T-helper 2 cell treated with Interferon-gamma antibody and Interleukin-4, amounts not matched to agents 5 μg/mL and 100 μg/mL, for 36 hours (primary cell): ENCODE measurements at regions not wholly inside any gene's neighbourhood (a gene's known extent, or its start where the extent isn't known, plus 50 kb on each side); places are given as distances from the start of the nearest gene placed in this dataset.

Experiments used
- DNase-seq: peaks from one replicate; pipeline ENCODE4 v3.0.0; 2021; ENCODE audit warnings: low spot score
- H3K27ac Mint-ChIP-seq: one replicate; pipeline ENCODE4 v1.8.0; 2021; ENCODE audit warnings: mild to moderate bottlenecking, mixed read lengths
- H3K27me3 Mint-ChIP-seq: one replicate; pipeline ENCODE4 v1.8.0; 2021; ENCODE audit warnings: low read depth, mixed read lengths
- H3K36me3 Mint-ChIP-seq: one replicate; pipeline ENCODE4 v1.8.0; 2021; ENCODE audit warnings: low read depth, mixed read lengths
- H3K4me1 Mint-ChIP-seq: one replicate; pipeline ENCODE4 v1.8.0; 2021; ENCODE audit warnings: low read depth, mixed read lengths
- H3K4me3 Mint-ChIP-seq: one replicate; pipeline ENCODE4 v1.8.0; 2022; ENCODE audit warnings: mild to moderate bottlenecking, moderate library complexity, mixed read lengths
- H3K9me3 Mint-ChIP-seq: one replicate; pipeline ENCODE4 v1.8.0; 2021; ENCODE audit warnings: mixed read lengths

- peaks cover 5% of the 10 kb centered on the region for H3K4me1 Mint-ChIP-seq
- no peaks in the 10 kb centered on the region for H3K27me3 Mint-ChIP-seq
- no peak for DNase-seq
- no peaks in the 10 kb centered on the region for H3K9me3 Mint-ChIP-seq
- H3K27ac Mint-ChIP-seq, result no peak overlapping the region
- H3K4me3 Mint-ChIP-seq, result no peak overlapping the region
- H3K36me3 Mint-ChIP-seq, result no peaks in the 10 kb centered on the region
Observed at GRCh38 chr5:109935833-109936490, 246.2 kb downstream of the MAN2A1 start.

DNA sequence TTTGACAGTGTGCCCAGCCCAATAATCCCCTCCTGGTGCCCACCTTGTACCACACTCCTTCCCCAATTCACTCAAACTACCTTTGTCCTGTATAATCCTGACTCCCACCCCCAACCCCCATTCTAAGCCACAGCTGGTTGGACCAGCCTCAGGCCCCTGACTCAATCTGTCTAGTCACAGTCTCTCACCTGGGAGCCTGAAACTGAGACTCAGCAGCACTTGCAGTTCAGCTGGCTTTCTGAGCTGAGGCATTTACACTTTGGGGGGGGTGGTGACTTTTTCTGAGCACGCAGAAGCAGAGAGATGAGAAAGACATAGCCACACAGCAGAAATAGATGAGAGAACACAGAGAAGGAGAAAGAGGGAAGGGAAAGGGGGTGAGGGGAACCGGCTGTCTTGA is 247.3 kb downstream of the MAN2A1 start:
- H3K9me3 Mint-ChIP-seq, result no peaks in the 10 kb centered on the region
- peak overlapping the region; percentile 31 for H3K27ac Mint-ChIP-seq
- H3K27me3 Mint-ChIP-seq, result no peaks in the 10 kb centered on the region
- H3K36me3 Mint-ChIP-seq, result no peaks in the 10 kb centered on the region
- DNase-seq, result no peak
- H3K4me1 Mint-ChIP-seq, result peaks cover 5% of the 10 kb centered on the region
- no peak overlapping the region for H3K4me3 Mint-ChIP-seq

GRCh38 chr5:109937951-109938350 is 248.2 kb downstream of the MAN2A1 start:
- Mint-ChIP-seq H3K9me3 (no peaks in the 10 kb centered on the region), H3K4me3 (no peak overlapping the region), H3K4me1 (peaks cover 5% of the 10 kb centered on the region), H3K36me3 (no peaks in the 10 kb centered on the region), H3K27ac (no peak overlapping the region), H3K27me3 (no peaks in the 10 kb centered on the region)
- no peak for DNase-seq

DNA sequence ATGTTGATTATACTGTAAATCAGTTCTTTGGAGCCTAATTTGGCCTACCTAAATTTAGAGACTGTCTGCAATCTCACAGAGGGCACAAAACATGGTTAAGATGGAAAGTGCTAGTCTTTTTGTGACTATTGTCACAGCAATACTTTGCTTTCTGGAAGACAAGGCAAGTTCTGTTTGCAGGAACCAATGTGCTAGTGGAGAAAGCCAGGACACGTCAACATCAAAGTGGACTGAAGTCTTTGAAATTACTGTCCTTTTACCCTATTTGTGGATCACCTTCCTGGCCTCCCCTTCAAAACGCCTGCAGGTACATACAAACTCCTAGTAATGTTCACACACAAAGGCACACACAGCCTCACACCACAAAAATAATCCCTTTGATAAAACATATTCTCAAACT is 248.7 kb downstream of the MAN2A1 start:
- no peak overlapping the region for H3K4me3 Mint-ChIP-seq
- no peak overlapping the region for H3K27ac Mint-ChIP-seq
- H3K36me3 Mint-ChIP-seq, result no peaks in the 10 kb centered on the region

DNA sequence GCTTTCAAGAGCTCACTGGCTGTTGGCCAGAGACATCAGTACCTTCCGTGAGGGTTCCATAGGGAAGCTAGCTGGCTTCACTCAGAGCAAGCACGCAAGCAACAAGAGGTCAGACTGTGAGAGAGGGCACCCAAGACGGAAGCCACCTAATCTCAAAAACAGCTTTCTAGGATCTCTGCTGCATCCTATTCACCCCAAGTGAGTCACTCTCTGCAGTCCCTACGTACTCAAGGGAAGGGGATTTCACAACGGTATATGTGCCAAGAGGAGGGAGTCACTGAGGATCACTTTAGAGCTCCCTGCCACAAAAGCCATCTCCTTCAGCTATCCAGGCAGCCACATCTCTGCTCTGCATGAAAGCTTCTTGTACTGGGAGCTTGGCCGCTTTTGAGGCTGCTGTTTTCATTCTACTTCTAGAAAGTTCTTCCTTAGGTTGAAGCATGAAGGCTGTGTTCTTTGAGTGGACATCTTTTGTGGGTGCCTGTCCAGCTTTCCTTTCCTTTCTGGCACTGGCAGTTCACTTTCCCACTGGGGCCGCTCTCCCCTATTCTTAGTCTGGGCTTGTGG is 249.5 kb downstream of the MAN2A1 start:
- H3K4me3 Mint-ChIP-seq, result no peak overlapping the region
- no peaks in the 10 kb centered on the region for H3K36me3 Mint-ChIP-seq
- no peak overlapping the region for H3K27ac Mint-ChIP-seq
- H3K4me1 Mint-ChIP-seq, result peaks cover 5% of the 10 kb centered on the region
- no peaks in the 10 kb centered on the region for H3K9me3 Mint-ChIP-seq
- no peaks in the 10 kb centered on the region for H3K27me3 Mint-ChIP-seq
- no peak for DNase-seq

More for the DNA sequence above, 248.7 kb downstream of the MAN2A1 start:
- H3K9me3 Mint-ChIP-seq, result no peaks in the 10 kb centered on the region
- peaks cover 5% of the 10 kb centered on the region for H3K4me1 Mint-ChIP-seq
- no peaks in the 10 kb centered on the region for H3K27me3 Mint-ChIP-seq
- no peak for DNase-seq

- Mint-ChIP-seq H3K4me3 (no peak overlapping the region), H3K27me3 (peaks cover 5% of the 10 kb centered on the region), H3K4me1 (peaks cover 6% of the 10 kb centered on the region), H3K36me3 (no peaks in the 10 kb centered on the region), H3K27ac (no peak overlapping the region), H3K9me3 (no peaks in the 10 kb centered on the region)
- DNase-seq, result no peak
Observed at GRCh38 chr5:109942646-109943045, 252.9 kb downstream of the MAN2A1 start.

DNA sequence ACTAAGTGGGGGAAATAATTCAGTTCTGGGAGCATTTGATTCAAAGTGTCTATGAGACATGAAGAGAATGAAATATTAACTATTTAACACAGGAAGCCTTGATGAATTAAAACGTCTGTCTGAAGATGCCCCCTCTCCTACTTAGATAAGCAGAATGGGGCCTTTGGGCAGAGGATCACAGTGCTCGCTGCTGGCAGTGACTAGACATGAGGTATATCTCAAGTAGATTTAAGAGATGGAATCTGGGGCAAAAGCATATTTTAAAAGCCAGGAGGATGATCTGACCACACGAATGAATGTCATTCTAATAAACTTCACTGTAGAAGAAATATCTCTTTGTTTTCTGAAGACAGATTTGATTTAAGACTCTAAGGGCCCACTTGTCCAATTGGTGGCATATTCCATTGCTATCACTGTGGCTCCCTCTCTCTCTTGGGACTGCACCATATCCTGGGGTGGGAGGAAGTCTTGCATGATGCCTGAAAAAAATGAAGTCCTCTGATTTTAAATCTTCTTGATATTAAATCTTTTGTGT is 254.0 kb downstream of the MAN2A1 start:
- Mint-ChIP-seq H3K27me3 (peaks cover 5% of the 10 kb centered on the region), H3K4me3 (no peak overlapping the region), H3K36me3 (no peaks in the 10 kb centered on the region), H3K9me3 (no peaks in the 10 kb centered on the region), H3K4me1 (peaks cover 6% of the 10 kb centered on the region), H3K27ac (no peak overlapping the region)
- DNase-seq, result no peak

GRCh38 chr5:109944461-109944860 is 254.7 kb downstream of the MAN2A1 start:
- no peak overlapping the region for H3K27ac Mint-ChIP-seq
- DNase-seq, result no peak
- H3K4me3 Mint-ChIP-seq, result no peak overlapping the region
- no peaks in the 10 kb centered on the region for H3K9me3 Mint-ChIP-seq
- H3K4me1 Mint-ChIP-seq, result peaks cover 6% of the 10 kb centered on the region
- H3K36me3 Mint-ChIP-seq, result no peaks in the 10 kb centered on the region
- H3K27me3 Mint-ChIP-seq, result peaks cover 5% of the 10 kb centered on the region

DNA sequence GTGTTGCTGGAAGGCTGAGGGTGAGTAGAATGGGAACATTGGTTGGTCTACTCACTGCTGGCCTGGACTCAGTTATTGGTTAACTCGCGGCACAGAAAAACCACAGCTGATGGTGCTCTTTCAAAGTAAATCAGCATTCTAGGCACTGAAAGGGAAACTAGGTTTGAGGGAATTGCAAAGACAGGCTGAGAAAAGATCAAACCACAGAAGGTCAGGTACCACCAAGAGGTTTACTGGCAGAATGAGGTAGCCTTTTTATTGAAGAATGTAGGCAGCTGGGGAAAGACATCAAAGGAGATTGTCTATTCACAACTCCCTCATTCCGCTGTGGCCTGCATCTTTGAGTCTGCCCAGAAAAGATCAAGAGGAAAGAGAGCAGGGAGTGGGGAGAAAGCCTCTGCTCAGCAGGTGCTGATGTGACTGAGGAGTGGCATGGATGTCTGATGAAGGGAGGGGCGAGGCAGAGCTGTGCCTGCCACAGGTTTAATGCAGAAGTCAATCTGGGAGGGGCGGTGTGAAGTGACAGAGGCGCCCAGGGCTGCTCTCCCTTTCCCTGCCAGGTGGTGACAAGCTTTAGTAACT is 255.5 kb downstream of the MAN2A1 start:
- H3K4me3 Mint-ChIP-seq, result no peak overlapping the region
- no peak overlapping the region for H3K27ac Mint-ChIP-seq
- peaks cover 5% of the 10 kb centered on the region for H3K27me3 Mint-ChIP-seq
- DNase-seq, result no peak
- peaks cover 6% of the 10 kb centered on the region for H3K4me1 Mint-ChIP-seq
- H3K36me3 Mint-ChIP-seq, result no peaks in the 10 kb centered on the region
- no peaks in the 10 kb centered on the region for H3K9me3 Mint-ChIP-seq

GRCh38 chr5:109945723-109946480 is 256.2 kb downstream of the MAN2A1 start:
- peaks cover 5% of the 10 kb centered on the region for H3K27me3 Mint-ChIP-seq
- no peak overlapping the region for H3K4me3 Mint-ChIP-seq
- no peak overlapping the region for H3K27ac Mint-ChIP-seq
- H3K36me3 Mint-ChIP-seq, result no peaks in the 10 kb centered on the region
- H3K9me3 Mint-ChIP-seq, result no peaks in the 10 kb centered on the region
- no peak for DNase-seq
- peaks cover 6% of the 10 kb centered on the region for H3K4me1 Mint-ChIP-seq

- DNase-seq, result no peak
- H3K27ac Mint-ChIP-seq, result no peak overlapping the region
- H3K4me3 Mint-ChIP-seq, result no peak overlapping the region
- peaks cover 6% of the 10 kb centered on the region for H3K4me1 Mint-ChIP-seq
- peaks cover 5% of the 10 kb centered on the region for H3K27me3 Mint-ChIP-seq
- H3K9me3 Mint-ChIP-seq, result no peaks in the 10 kb centered on the region
- H3K36me3 Mint-ChIP-seq, result no peaks in the 10 kb centered on the region
Observed at GRCh38 chr5:109946610-109947009, 256.9 kb downstream of the MAN2A1 start.

- Mint-ChIP-seq H3K4me1 (peaks cover 6% of the 10 kb centered on the region), H3K27ac (no peak overlapping the region), H3K36me3 (no peaks in the 10 kb centered on the region), H3K27me3 (peaks cover 5% of the 10 kb centered on the region), H3K9me3 (no peaks in the 10 kb centered on the region), H3K4me3 (no peak overlapping the region)
- DNase-seq, result no peak
Observed at GRCh38 chr5:109947667-109948066, 257.9 kb downstream of the MAN2A1 start.

DNA sequence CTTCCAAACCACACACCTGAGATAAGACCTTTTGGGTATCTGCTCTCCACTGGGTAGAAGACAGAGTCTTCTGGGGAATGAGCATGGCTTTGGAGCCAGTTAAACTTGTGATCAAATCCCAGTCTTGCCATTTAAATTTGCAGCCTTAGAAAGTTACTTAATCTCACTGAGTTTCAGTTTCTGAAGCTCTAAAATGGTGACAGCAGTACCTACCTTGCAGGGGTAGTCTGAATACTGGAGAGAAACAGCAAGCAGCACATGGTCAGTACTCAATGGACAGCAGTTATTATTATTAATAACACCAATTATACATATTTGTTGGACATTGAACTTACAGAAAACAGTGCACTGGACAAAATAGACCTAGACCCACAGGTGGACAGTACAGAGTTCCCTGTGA is 260.9 kb downstream of the MAN2A1 start:
- Mint-ChIP-seq H3K4me3 (no peak overlapping the region), H3K4me1 (no peaks in the 10 kb centered on the region), H3K27me3 (no peaks in the 10 kb centered on the region), H3K36me3 (no peaks in the 10 kb centered on the region), H3K27ac (no peak overlapping the region), H3K9me3 (no peaks in the 10 kb centered on the region)
- no peak for DNase-seq

GRCh38 chr5:109951348-109951747 is 261.6 kb downstream of the MAN2A1 start:
- Mint-ChIP-seq H3K9me3 (no peaks in the 10 kb centered on the region), H3K4me3 (no peak overlapping the region), H3K36me3 (no peaks in the 10 kb centered on the region), H3K27ac (no peak overlapping the region), H3K27me3 (no peaks in the 10 kb centered on the region), H3K4me1 (no peaks in the 10 kb centered on the region)
- no peak for DNase-seq
